Germinal center (tissue), 1 donor: ENCODE measurements at regions not wholly inside any gene's neighbourhood (a gene's known extent, or its start where the extent isn't known, plus 50 kb on each side); places are given as distances from the start of the nearest gene placed in this dataset.

Experiments
- DNase-seq: peaks from one replicate; pipeline ENCODE4 v3.0.0; 2012; ENCODE audit warnings: mixed read lengths, low spot score

GRCh38 chr16:51971184-51971583 lies 575.8 kb downstream of the TOX3 start:
- no peak for DNase-seq

DNA sequence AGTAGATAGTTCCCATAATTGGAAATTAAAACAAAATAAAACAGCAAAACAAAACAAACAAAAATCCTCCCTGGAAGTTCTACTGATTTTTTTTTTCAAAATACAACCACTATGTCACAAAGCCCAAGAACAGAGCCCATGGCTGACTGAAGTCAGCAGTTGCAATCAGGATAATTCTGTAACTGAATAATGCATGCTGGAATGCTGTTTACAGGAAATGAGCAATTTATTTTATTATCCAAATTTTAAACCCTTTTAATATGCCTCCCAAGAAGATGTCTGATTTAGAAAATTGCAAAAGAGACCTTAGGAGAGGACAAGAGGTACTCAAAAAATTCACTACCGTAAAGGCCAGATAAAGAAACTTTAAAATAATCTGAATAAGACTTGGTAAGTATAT lies 578.2 kb downstream of the TOX3 start:
- no peak for DNase-seq

DNA sequence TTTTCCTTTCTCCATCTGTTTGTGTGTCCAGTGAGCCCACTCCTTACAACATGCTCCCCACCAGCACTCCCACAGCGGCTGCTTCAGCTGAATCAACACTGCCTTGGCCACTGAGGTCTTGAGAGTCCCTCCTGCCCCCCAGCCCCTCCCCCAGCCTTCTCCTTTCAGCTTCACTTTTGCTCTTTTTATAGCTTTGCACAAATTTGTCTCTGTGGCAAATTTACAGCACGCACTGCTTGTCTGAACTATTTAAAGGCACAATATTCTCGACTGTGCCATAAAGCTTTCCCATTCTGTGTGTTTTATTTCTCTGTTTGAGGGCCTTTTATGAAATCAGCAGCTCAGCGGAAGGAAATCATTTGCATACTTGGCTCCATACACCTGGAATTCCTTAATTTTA lies 579.3 kb downstream of the TOX3 start:
- DNase-seq, result no peak

- DNase-seq, result no peak
Measured at GRCh38 chr16:51960931-51961330, 586.0 kb downstream of the TOX3 start.

DNA sequence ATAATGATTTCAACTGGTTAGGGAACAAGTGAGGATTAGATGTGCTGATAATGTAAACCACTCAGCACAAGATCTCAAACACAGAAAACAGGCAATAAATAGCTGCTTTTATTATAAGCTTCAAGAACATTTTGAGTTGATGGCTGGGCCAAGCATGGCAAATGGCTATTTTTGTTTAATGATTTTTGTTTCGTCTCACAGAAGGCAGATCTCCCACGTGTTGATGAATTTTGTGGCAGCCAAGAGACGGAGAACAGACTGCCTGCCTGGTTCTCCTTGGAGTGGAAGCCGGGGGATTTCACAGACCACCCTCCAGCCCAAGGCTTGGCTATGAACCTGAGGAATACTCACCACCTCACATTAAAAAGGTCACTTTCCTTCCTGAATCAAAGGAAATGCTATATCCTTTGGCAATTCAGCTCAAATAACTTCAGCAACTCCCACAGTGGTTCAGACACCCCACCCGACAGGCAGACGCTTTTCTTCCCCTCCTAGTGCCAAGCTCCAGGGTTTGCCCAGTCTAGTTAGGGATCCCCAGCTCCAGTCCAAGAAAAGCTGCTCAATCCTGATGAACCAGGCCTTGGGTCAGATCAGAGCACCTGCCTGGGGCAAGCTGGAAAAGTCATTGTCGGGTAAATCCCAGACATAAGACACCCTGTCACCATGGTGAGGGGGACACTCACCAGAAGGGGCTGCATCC lies 593.5 kb downstream of the TOX3 start:
- no peak for DNase-seq

DNA sequence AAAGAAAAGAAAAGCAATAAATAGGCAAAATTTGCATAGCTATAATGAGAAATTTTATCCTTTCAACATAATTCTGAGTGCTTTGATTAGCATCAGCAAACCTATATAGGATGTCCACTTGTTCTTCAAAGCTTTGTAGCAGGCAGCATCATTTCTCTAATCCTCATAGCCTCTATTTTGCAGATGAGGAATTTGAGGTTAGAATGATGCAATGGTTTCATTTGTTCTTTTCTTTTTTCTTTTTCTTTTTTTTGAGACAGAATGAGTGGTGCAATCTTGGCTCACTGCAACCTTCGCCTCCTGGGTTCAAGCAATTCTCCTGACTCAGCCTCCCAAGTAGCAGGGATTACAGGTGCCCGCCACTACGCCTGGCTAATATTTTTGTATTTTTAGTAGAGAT lies 594.4 kb downstream of the TOX3 start:
- no peak for DNase-seq

DNA sequence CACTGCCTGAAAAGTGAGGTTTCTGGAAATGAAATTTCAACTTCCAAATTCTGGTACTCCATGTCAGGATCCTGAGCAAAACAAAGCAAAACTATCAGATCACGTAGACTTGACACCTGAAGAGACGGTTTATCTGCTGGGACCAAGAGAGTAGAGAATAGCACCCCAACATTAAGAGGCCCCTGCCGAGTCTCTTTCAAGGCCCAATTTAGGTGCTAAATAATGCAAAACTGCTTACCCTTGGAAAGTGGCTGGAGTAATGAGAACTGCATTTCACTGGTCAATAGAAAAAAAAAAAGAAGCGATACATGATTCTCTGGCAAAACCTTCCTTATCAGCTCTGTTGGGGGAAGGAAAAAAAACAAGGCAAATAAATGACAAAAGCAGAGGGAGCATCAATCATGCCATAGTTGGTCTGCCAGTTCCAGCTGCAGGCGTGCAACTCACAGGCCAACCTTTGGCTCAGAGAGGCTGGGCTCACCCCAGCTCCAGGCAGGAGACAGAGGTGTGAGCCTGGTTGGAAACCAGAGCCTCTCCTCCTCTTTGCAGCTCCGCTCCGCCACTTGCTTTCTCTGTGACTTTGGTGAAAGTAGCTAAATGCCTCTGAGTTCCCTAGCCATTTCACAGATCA lies 595.2 kb downstream of the TOX3 start:
- DNase-seq, result no peak

DNA sequence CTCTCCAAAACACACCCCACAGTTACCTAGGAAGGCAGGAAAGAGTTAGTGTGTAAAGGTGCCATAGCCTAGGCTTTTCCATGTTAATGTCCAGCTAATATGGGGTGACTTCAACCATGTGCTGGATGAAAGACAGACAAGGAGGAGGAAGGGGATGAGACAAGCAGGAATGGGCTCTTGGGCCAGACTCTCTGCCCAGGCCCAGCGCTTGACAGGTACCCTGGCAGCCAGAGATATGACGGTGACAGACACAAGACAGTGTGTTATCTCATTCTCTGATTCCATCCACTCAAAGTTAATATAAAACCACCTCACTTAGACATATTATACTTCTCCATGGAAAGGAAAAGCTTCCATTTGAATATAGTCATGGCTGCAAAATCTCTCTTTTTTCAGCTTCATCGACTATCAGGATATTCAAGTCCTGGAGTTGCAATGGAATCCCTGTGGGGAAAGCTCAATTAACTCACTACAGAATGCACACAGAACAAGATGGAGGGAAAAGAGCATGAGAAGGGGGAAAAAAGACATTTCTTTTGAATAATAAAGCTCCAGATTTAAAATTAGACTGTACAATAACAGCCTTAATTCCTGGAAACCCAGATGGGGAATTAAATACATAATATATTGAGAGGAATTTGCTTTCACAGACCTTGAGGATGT lies 596.7 kb downstream of the TOX3 start:
- DNase-seq, result no peak

GRCh38 chr16:51949282-51949681 lies 597.7 kb downstream of the TOX3 start:
- DNase-seq, result no peak

GRCh38 chr16:51941412-51941811 lies 605.5 kb downstream of the TOX3 start:
- DNase-seq, result no peak

GRCh38 chr16:51940183-51940582 lies 606.8 kb downstream of the TOX3 start:
- no peak for DNase-seq

DNA sequence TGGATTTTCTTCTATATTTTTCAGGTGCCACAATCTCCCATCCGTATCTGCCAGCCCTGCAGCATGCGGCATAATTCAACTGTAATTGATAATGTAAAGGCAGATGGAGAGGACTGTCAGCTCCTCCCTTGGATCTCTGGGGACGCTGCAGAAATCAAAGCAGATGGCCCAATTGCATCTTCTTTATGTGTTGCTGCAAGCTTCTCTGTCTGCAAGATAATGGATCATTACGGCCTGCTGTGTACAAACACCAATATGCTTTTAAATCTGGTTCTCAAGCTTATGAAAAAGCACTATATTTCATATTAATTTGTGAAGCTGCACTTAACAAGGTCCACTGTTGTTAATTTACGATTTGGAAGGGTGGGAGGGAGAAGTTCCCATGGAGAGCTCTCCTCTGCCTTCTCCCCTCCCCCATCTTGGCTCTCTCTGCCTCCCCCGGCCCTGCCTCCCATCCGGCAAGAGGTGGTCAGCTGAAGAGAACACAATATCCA lies 607.5 kb downstream of the TOX3 start:
- no peak for DNase-seq

- DNase-seq, result no peak
Measured at GRCh38 chr16:51938861-51939260, 608.1 kb downstream of the TOX3 start.

- DNase-seq, result no peak
Measured at GRCh38 chr16:51937771-51938170, 609.2 kb downstream of the TOX3 start.

GRCh38 chr16:51936846-51937245 lies 610.1 kb downstream of the TOX3 start:
- DNase-seq, result no peak

- no peak for DNase-seq
Measured at GRCh38 chr16:51932317-51932716, 614.6 kb downstream of the TOX3 start.

- no peak for DNase-seq
Measured at GRCh38 chr16:51931653-51932052, 615.3 kb downstream of the TOX3 start.

DNA sequence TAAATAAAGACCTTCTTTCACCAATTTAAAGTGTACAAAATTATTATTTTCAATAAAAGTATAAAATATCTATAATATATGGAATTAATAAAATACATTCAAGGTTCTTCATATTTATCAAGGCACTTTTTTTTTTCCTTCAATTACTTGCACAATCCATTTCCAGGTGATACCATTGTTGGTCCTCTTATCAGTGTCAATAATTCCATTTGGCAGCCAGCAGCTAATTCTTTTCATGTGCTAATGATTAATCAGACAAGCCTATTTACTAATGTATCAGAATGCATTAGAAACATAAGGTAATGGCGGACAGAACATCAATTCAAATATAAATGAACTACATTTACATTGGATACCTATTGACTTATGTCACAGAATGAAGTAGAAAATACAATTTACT lies 622.2 kb downstream of the TOX3 start:
- DNase-seq, result no peak

- DNase-seq, result no peak
Measured at GRCh38 chr16:51922476-51922875, 624.5 kb downstream of the TOX3 start.

DNA sequence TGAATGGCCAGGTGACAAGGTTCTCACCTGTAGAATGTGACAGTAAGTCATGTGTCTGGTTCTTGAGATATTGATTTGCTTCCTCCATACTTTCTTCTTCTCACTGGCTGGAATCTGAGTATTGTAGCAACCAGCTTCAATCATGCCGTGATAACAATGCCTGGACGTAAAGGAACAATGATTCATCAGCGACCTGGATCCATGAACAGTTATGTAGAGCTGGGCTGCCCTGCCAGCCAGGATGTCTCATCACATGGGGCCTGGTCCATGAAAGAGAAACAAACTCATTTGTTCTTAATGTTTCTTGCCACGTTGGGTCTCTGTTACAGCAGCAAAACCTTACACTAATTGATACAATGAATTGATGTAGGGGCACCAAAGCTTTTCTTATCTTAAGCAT lies 627.2 kb downstream of the TOX3 start:
- DNase-seq, result no peak

GRCh38 chr16:51916814-51917213 lies 630.1 kb downstream of the TOX3 start:
- no peak for DNase-seq

DNA sequence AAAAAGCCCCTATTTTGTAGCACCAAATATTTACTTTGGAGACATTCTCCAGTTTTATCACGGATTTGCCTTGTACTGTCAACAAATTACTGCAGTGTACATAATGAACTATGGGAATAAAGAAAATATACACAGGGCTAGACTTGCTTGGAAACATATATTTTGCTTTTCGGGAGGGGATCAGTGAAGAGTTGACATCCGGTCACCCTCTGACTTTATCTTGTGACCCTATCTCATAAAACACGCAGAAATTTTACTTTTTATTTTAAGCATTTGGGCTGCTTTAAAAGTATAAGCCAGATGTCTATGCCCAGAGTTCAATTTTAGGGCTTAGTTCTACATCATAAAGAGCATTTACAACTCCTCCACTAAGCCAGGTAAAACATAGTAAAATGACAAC lies 630.7 kb downstream of the TOX3 start:
- no peak for DNase-seq

DNA sequence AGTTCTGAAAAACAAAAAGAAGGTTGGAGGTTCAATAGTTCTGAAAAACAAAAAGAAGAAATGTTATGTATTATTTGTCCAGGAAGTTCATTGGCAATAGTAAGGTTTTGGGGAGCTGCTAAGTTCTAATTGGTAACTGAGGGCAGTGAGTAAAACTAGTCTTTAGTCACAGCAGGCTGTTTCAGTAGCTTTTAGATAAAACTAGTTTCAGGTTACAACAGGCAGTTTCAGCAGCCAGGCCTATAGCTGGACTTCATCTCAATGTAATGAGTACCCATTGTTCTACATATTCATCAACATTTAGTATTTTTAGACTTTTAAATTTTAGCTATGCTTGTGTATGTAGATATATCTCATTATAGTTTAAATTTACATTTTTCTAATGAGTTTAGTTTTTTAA lies 639.3 kb downstream of the TOX3 start:
- no peak for DNase-seq
